ENCODE measurements at regions not wholly inside any gene's neighbourhood (a gene's known extent, or its start where the extent isn't known, plus 50 kb on each side); places are given as distances from the start of the nearest gene placed in this dataset.

- H3K27me3 ChIP-seq, result no peaks in the 10 kb centered on the region
- H3K4me3 ChIP-seq, result no peak overlapping the region
- no peaks in the 10 kb centered on the region for H3K9me3 ChIP-seq
- TF ChIP-seq CTCF (IDR thresholded peaks at IDR 0.05) (no peak), POLR2A (IDR thresholded peaks at IDR 0.05) (no peak), POLR2AphosphoS5 (IDR thresholded peaks at IDR 0.05) (no peak)
- no peaks in the 10 kb centered on the region for H3K4me1 ChIP-seq
- DNase-seq (ENCODE audit: low spot score in 2 of 2), result no peak
- intact Hi-C loops (cut with DNase I; ENCODE audit: low total_unique reads), result no loop called here
- H3K27ac ChIP-seq, result no peak overlapping the region
- H3K36me3 ChIP-seq, result no peaks in the 10 kb centered on the region
Observed at GRCh38 chr3:144687862-144688261, 716.2 kb downstream of the DIPK2A start.

- no peaks in the 10 kb centered on the region for H3K36me3 ChIP-seq
- TF ChIP-seq POLR2AphosphoS5 (IDR thresholded peaks at IDR 0.05) (no peak), CTCF (IDR thresholded peaks at IDR 0.05) (no peak)
- no peaks in the 10 kb centered on the region for H3K9me3 ChIP-seq
- no peak overlapping the region for H3K4me3 ChIP-seq
- no peak for DNase-seq (ENCODE audit: low spot score in 2 of 2)
- no peaks in the 10 kb centered on the region for H3K4me1 ChIP-seq
- H3K27ac ChIP-seq, result no peak overlapping the region
- no peaks in the 10 kb centered on the region for H3K27me3 ChIP-seq
- intact Hi-C loops (cut with DNase I; ENCODE audit: low total_unique reads), result no loop called here
Observed at GRCh38 chr3:144692488-144692887, 720.9 kb downstream of the DIPK2A start.

GRCh38 chr3:144708437-144708836 lies 736.8 kb downstream of the DIPK2A start:
- H3K4me1 ChIP-seq, result no peaks in the 10 kb centered on the region
- TF ChIP-seq CTCF (IDR thresholded peaks at IDR 0.05) (no peak), POLR2A (IDR thresholded peaks at IDR 0.05) (no peak), POLR2AphosphoS5 (IDR thresholded peaks at IDR 0.05) (no peak)
- intact Hi-C loops (cut with DNase I; ENCODE audit: low total_unique reads), result no loop called here
- no peak overlapping the region for H3K4me3 ChIP-seq
- no peaks in the 10 kb centered on the region for H3K36me3 ChIP-seq
- H3K9me3 ChIP-seq, result no peaks in the 10 kb centered on the region
- no peak for DNase-seq (ENCODE audit: low spot score in 2 of 2)
- H3K27me3 ChIP-seq, result no peaks in the 10 kb centered on the region
- H3K27ac ChIP-seq, result no peak overlapping the region

GRCh38 chr3:144737281-144737680 lies 765.7 kb downstream of the DIPK2A start:
- Histone ChIP-seq H3K36me3 (no peaks in the 10 kb centered on the region), H3K27me3 (no peaks in the 10 kb centered on the region), H3K9me3 (no peaks in the 10 kb centered on the region), H3K27ac (no peak overlapping the region), H3K4me3 (no peak overlapping the region), H3K4me1 (no peaks in the 10 kb centered on the region)
- TF ChIP-seq CTCF (IDR thresholded peaks at IDR 0.05) (no peak), POLR2AphosphoS5 (IDR thresholded peaks at IDR 0.05) (no peak), POLR2A (IDR thresholded peaks at IDR 0.05) (no peak)
- intact Hi-C loops (cut with DNase I; ENCODE audit: low total_unique reads), result no loop called here
- no peak for DNase-seq (ENCODE audit: low spot score in 2 of 2)

GRCh38 chr3:144743225-144743668 lies 771.6 kb downstream of the DIPK2A start:
- Histone ChIP-seq H3K4me1 (no peaks in the 10 kb centered on the region), H3K4me3 (no peak overlapping the region), H3K36me3 (no peaks in the 10 kb centered on the region), H3K27ac (no peak overlapping the region), H3K9me3 (no peaks in the 10 kb centered on the region), H3K27me3 (no peaks in the 10 kb centered on the region)
- intact Hi-C loops (cut with DNase I; ENCODE audit: low total_unique reads), result no loop called here
- DNase-seq (ENCODE audit: low spot score in 2 of 2), result no peak
- TF ChIP-seq POLR2AphosphoS5 (IDR thresholded peaks at IDR 0.05) (no peak), POLR2A (IDR thresholded peaks at IDR 0.05) (no peak), CTCF (IDR thresholded peaks at IDR 0.05) (no peak)

Measured in breast epithelium (tissue), 4 donors.